ENCODE measurements at regions not wholly inside any gene's neighbourhood (a gene's known extent, or its start where the extent isn't known, plus 50 kb on each side); places are given as distances from the start of the nearest gene placed in this dataset.

GRCh38 chr1:195158091-195158490 lies 1450.1 kb downstream of the KCNT2 start:
- Histone ChIP-seq H3K27ac (ENCODE audit: low read depth, low read length) (no peak overlapping the region), H3K4me3 (ENCODE audit: low read length in 3 of 3) (no peak overlapping the region), H3K36me3 (ENCODE audit: control insufficient read depth in 3 of 3, insufficient read depth in 3 of 3, low read length in 3 of 3) (no peaks in the 10 kb centered on the region), H3K4me1 (ENCODE audit: control insufficient read depth in 3 of 3, insufficient read depth in 3 of 3, low read length in 3 of 3) (no peaks in the 10 kb centered on the region), H3K9ac (ENCODE audit: low read depth in 1 of 3, low read length in 3 of 3) (no peak overlapping the region), H3K27me3 (ENCODE audit: control insufficient read depth in 3 of 3, insufficient read depth in 3 of 3, low read length in 3 of 3) (no peaks in the 10 kb centered on the region), H3K9me3 (ENCODE audit: control insufficient read depth in 3 of 3, low read length in 3 of 3) (no peaks in the 10 kb centered on the region)

- H3K9ac ChIP-seq (ENCODE audit: low read depth in 1 of 3, low read length in 3 of 3): no peak overlapping the region
- no peaks in the 10 kb centered on the region for H3K36me3 ChIP-seq (ENCODE audit: control insufficient read depth in 3 of 3, insufficient read depth in 3 of 3, low read length in 3 of 3)
- H3K4me1 ChIP-seq (ENCODE audit: control insufficient read depth in 3 of 3, insufficient read depth in 3 of 3, low read length in 3 of 3): no peaks in the 10 kb centered on the region
- H3K9me3 ChIP-seq (ENCODE audit: control insufficient read depth in 3 of 3, low read length in 3 of 3): no peaks in the 10 kb centered on the region
- H3K4me3 ChIP-seq (ENCODE audit: low read length in 3 of 3): no peak overlapping the region
- H3K27ac ChIP-seq (ENCODE audit: low read depth, low read length): no peak overlapping the region
- H3K27me3 ChIP-seq (ENCODE audit: control insufficient read depth in 3 of 3, insufficient read depth in 3 of 3, low read length in 3 of 3): no peaks in the 10 kb centered on the region
These were observed 1455.1 kb downstream of the KCNT2 start for GRCh38 chr1:195153107-195153506.

GRCh38 chr1:195150768-195151167 lies 1457.5 kb downstream of the KCNT2 start:
- Histone ChIP-seq H3K4me1 (ENCODE audit: control insufficient read depth in 3 of 3, insufficient read depth in 3 of 3, low read length in 3 of 3) (no peaks in the 10 kb centered on the region), H3K36me3 (ENCODE audit: control insufficient read depth in 3 of 3, insufficient read depth in 3 of 3, low read length in 3 of 3) (no peaks in the 10 kb centered on the region), H3K4me3 (ENCODE audit: low read length in 3 of 3) (no peak overlapping the region), H3K9ac (ENCODE audit: low read depth in 1 of 3, low read length in 3 of 3) (no peak overlapping the region), H3K9me3 (ENCODE audit: control insufficient read depth in 3 of 3, low read length in 3 of 3) (no peaks in the 10 kb centered on the region), H3K27me3 (ENCODE audit: control insufficient read depth in 3 of 3, insufficient read depth in 3 of 3, low read length in 3 of 3) (no peaks in the 10 kb centered on the region), H3K27ac (ENCODE audit: low read depth, low read length) (no peak overlapping the region)

GRCh38 chr1:195141294-195141693 lies 1466.9 kb downstream of the KCNT2 start:
- H3K36me3 ChIP-seq (ENCODE audit: control insufficient read depth in 3 of 3, insufficient read depth in 3 of 3, low read length in 3 of 3): no peaks in the 10 kb centered on the region

DNA sequence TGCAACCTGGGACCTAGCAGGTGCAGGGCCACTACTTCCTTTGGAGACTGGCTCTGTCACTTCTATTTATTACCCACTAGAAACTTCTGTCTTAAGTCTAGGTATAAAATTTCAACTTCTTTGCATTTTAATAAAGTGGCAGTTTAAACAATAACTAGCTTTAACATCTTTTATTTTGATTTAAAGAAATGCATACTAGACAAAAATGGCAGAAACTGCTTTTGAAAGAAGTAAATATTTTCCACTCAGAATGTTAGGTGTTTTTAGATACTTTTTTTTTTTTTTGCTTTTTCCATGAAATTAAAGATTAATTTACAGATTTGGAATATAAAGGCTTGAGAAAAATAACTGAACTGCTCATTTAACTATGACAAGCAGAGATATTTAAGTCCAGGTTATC lies 1477.6 kb downstream of the KCNT2 start:
- no peaks in the 10 kb centered on the region for H3K27me3 ChIP-seq (ENCODE audit: control insufficient read depth in 3 of 3, insufficient read depth in 3 of 3, low read length in 3 of 3)
- no peaks in the 10 kb centered on the region for H3K9me3 ChIP-seq (ENCODE audit: control insufficient read depth in 3 of 3, low read length in 3 of 3)
- H3K4me3 ChIP-seq (ENCODE audit: low read length in 3 of 3): no peak overlapping the region
- H3K9ac ChIP-seq (ENCODE audit: low read depth in 1 of 3, low read length in 3 of 3): no peak overlapping the region
- no peaks in the 10 kb centered on the region for H3K4me1 ChIP-seq (ENCODE audit: control insufficient read depth in 3 of 3, insufficient read depth in 3 of 3, low read length in 3 of 3)
- H3K36me3 ChIP-seq (ENCODE audit: control insufficient read depth in 3 of 3, insufficient read depth in 3 of 3, low read length in 3 of 3): no peaks in the 10 kb centered on the region
- H3K27ac ChIP-seq (ENCODE audit: low read depth, low read length): no peak overlapping the region

More at GRCh38 chr1:195141294-195141693, 1466.9 kb downstream of the KCNT2 start:
- no peaks in the 10 kb centered on the region for H3K27me3 ChIP-seq (ENCODE audit: control insufficient read depth in 3 of 3, insufficient read depth in 3 of 3, low read length in 3 of 3)
- no peak overlapping the region for H3K9ac ChIP-seq (ENCODE audit: low read depth in 1 of 3, low read length in 3 of 3)
- no peak overlapping the region for H3K27ac ChIP-seq (ENCODE audit: low read depth, low read length)
- no peaks in the 10 kb centered on the region for H3K4me1 ChIP-seq (ENCODE audit: control insufficient read depth in 3 of 3, insufficient read depth in 3 of 3, low read length in 3 of 3)
- peaks cover 0 to 2% (median 0%) of the 10 kb centered on the region in 3 donors for H3K9me3 ChIP-seq (ENCODE audit: control insufficient read depth in 3 of 3, low read length in 3 of 3)
- no peak overlapping the region for H3K4me3 ChIP-seq (ENCODE audit: low read length in 3 of 3)

- Histone ChIP-seq H3K4me1 (ENCODE audit: control insufficient read depth in 3 of 3, insufficient read depth in 3 of 3, low read length in 3 of 3) (no peaks in the 10 kb centered on the region), H3K27ac (ENCODE audit: low read depth, low read length) (no peak overlapping the region), H3K9ac (ENCODE audit: low read depth in 1 of 3, low read length in 3 of 3) (no peak overlapping the region), H3K4me3 (ENCODE audit: low read length in 3 of 3) (no peak overlapping the region), H3K36me3 (ENCODE audit: control insufficient read depth in 3 of 3, insufficient read depth in 3 of 3, low read length in 3 of 3) (no peaks in the 10 kb centered on the region), H3K9me3 (ENCODE audit: control insufficient read depth in 3 of 3, low read length in 3 of 3) (no peaks in the 10 kb centered on the region), H3K27me3 (ENCODE audit: control insufficient read depth in 3 of 3, insufficient read depth in 3 of 3, low read length in 3 of 3) (no peaks in the 10 kb centered on the region)
These were observed 1485.7 kb downstream of the KCNT2 start for GRCh38 chr1:195122497-195122896.

DNA sequence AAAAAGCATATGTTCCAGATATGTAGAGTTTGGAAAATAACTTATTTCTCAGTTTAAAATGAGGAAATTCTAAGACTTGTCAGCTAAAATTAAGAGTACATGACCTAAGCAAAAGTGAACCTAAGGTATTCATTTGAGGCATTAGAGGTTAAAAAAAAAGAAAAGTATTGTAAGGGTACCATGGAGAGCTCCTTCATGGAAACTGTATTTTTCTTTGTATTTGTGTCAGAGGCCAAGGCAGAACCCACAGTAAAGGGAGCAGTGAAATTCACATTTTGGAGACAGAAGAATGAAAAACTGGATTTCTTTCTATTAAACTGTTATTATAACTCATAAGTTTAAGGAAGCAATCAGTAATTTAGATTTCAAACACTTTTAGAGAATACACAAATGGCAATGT lies 1494.8 kb downstream of the KCNT2 start:
- Histone ChIP-seq H3K36me3 (ENCODE audit: control insufficient read depth in 3 of 3, insufficient read depth in 3 of 3, low read length in 3 of 3) (no peaks in the 10 kb centered on the region), H3K27me3 (ENCODE audit: control insufficient read depth in 3 of 3, insufficient read depth in 3 of 3, low read length in 3 of 3) (no peaks in the 10 kb centered on the region), H3K27ac (ENCODE audit: low read depth, low read length) (no peak overlapping the region), H3K9ac (ENCODE audit: low read depth in 1 of 3, low read length in 3 of 3) (no peak overlapping the region), H3K4me3 (ENCODE audit: low read length in 3 of 3) (no peak overlapping the region), H3K9me3 (ENCODE audit: control insufficient read depth in 3 of 3, low read length in 3 of 3) (no peaks in the 10 kb centered on the region), H3K4me1 (ENCODE audit: control insufficient read depth in 3 of 3, insufficient read depth in 3 of 3, low read length in 3 of 3) (no peaks in the 10 kb centered on the region)

DNA sequence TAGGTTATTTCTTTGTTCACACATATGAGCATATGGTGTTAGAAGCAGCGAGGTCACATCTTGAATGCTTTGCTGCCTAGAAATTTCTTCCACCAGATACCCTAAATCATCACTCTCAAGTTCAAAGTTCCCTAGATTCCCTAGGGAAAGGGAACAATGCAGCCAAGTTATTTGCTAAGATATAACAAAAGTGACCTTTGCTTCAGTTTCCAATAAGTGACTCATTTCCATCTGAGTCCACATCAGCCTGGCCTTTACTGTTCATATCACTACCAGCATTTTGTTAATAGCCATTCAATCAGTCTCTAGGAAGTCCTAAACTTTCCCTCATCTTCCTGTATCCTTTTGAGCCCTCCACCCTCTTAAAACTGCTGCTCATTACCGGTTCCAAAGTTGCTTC lies 1502.5 kb downstream of the KCNT2 start:
- H3K4me3 ChIP-seq (ENCODE audit: low read length in 3 of 3): no peak overlapping the region
- no peak overlapping the region for H3K9ac ChIP-seq (ENCODE audit: low read depth in 1 of 3, low read length in 3 of 3)
- no peaks in the 10 kb centered on the region for H3K27me3 ChIP-seq (ENCODE audit: control insufficient read depth in 3 of 3, insufficient read depth in 3 of 3, low read length in 3 of 3)
- no peak overlapping the region for H3K27ac ChIP-seq (ENCODE audit: low read depth, low read length)
- H3K36me3 ChIP-seq (ENCODE audit: control insufficient read depth in 3 of 3, insufficient read depth in 3 of 3, low read length in 3 of 3): no peaks in the 10 kb centered on the region
- no peaks in the 10 kb centered on the region for H3K4me1 ChIP-seq (ENCODE audit: control insufficient read depth in 3 of 3, insufficient read depth in 3 of 3, low read length in 3 of 3)
- H3K9me3 ChIP-seq (ENCODE audit: control insufficient read depth in 3 of 3, low read length in 3 of 3): no peaks in the 10 kb centered on the region

- Histone ChIP-seq H3K36me3 (ENCODE audit: control insufficient read depth in 3 of 3, insufficient read depth in 3 of 3, low read length in 3 of 3) (no peaks in the 10 kb centered on the region), H3K27ac (ENCODE audit: low read depth, low read length) (no peak overlapping the region), H3K4me1 (ENCODE audit: control insufficient read depth in 3 of 3, insufficient read depth in 3 of 3, low read length in 3 of 3) (no peaks in the 10 kb centered on the region), H3K4me3 (ENCODE audit: low read length in 3 of 3) (no peak overlapping the region), H3K9ac (ENCODE audit: low read depth in 1 of 3, low read length in 3 of 3) (no peak overlapping the region), H3K27me3 (ENCODE audit: control insufficient read depth in 3 of 3, insufficient read depth in 3 of 3, low read length in 3 of 3) (no peaks in the 10 kb centered on the region), H3K9me3 (ENCODE audit: control insufficient read depth in 3 of 3, low read length in 3 of 3) (no peaks in the 10 kb centered on the region)
These were observed 1503.0 kb downstream of the KCNT2 start for GRCh38 chr1:195105281-195105680.

DNA sequence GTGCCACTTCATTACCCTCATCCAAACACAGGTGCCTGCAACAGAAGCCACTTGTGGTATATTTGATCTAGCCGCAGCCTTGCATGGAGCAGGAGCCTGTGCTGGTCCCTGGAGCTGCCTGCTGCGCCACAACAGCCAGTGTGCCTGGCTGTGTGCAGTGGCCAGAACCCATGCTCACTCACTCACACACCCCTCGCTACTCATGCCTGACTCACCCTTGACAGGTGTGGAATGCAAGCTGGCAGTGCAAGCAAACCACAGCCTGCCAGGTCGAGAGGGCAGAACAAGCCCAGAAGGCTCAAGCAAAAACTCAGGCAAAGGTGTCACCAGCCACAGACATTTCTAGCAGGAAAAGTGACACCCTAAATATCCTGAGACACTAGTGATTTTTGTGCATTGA lies 1510.9 kb downstream of the KCNT2 start:
- H3K9me3 ChIP-seq (ENCODE audit: control insufficient read depth in 3 of 3, low read length in 3 of 3): no peaks in the 10 kb centered on the region
- no peak overlapping the region for H3K9ac ChIP-seq (ENCODE audit: low read depth in 1 of 3, low read length in 3 of 3)
- no peak overlapping the region for H3K27ac ChIP-seq (ENCODE audit: low read depth, low read length)
- no peaks in the 10 kb centered on the region for H3K27me3 ChIP-seq (ENCODE audit: control insufficient read depth in 3 of 3, insufficient read depth in 3 of 3, low read length in 3 of 3)
- H3K36me3 ChIP-seq (ENCODE audit: control insufficient read depth in 3 of 3, insufficient read depth in 3 of 3, low read length in 3 of 3): no peaks in the 10 kb centered on the region
- H3K4me3 ChIP-seq (ENCODE audit: low read length in 3 of 3): no peak overlapping the region
- H3K4me1 ChIP-seq (ENCODE audit: control insufficient read depth in 3 of 3, insufficient read depth in 3 of 3, low read length in 3 of 3): no peaks in the 10 kb centered on the region

DNA sequence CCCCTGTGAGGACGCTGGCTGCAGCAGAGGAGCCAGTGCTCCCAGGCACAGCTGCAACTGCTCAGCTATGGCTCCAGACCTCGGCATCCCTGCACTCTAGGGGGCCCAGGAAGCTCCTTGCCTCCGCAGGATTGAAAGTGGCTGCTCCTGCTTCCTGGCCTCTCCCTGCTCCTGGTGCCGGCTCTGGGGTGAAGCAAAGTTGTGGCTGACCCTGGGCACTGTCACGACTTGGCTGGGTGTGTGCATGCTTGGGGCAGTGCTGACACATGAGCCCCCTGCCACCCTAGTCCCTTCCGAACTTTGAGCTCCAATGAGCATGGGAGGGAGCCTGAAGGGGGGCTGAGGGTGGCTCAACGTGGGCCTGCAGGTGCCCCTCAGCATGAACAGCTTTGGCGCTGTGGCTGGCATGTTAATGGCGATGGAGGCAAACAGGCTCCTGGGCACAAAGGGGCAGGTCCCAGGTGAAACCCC lies 1512.2 kb downstream of the KCNT2 start:
- Histone ChIP-seq H3K27me3 (ENCODE audit: control insufficient read depth in 3 of 3, insufficient read depth in 3 of 3, low read length in 3 of 3) (no peaks in the 10 kb centered on the region), H3K9me3 (ENCODE audit: control insufficient read depth in 3 of 3, low read length in 3 of 3) (no peaks in the 10 kb centered on the region), H3K4me1 (ENCODE audit: control insufficient read depth in 3 of 3, insufficient read depth in 3 of 3, low read length in 3 of 3) (no peaks in the 10 kb centered on the region), H3K9ac (ENCODE audit: low read depth in 1 of 3, low read length in 3 of 3) (no peak overlapping the region), H3K36me3 (ENCODE audit: control insufficient read depth in 3 of 3, insufficient read depth in 3 of 3, low read length in 3 of 3) (no peaks in the 10 kb centered on the region), H3K4me3 (ENCODE audit: low read length in 3 of 3) (no peak overlapping the region), H3K27ac (ENCODE audit: low read depth, low read length) (no peak overlapping the region)
